ENCODE measurements at regions not wholly inside any gene's neighbourhood (a gene's known extent, or its start where the extent isn't known, plus 50 kb on each side); places are given as distances from the start of the nearest gene placed in this dataset.

- H4K20me1 ChIP-seq (ENCODE audit: insufficient read depth, low read length), result no peaks in the 10 kb centered on the region
- H3K27me3 Mint-ChIP-seq (ENCODE audit: low read depth in 3 of 3), result no peaks in the 10 kb centered on the region
- intact Hi-C loops (cut with micrococcal nuclease), result no loop called here
- no peak overlapping the region for H2AFZ ChIP-seq (ENCODE audit: insufficient read depth, low read depth, low read length, poor library complexity, severe bottlenecking)
- no peaks in the 10 kb centered on the region for H3K36me3 Mint-ChIP-seq
- no peak overlapping the region for H3K27ac ChIP-seq (ENCODE audit: low read depth in 1 of 2, low read length in 2 of 2)
- H3K4me1 ChIP-seq (ENCODE audit: control insufficient read depth in 1 of 2, insufficient read depth in 2 of 2, low read length in 2 of 2), result no peaks in the 10 kb centered on the region
- H3K9ac ChIP-seq (ENCODE audit: insufficient read depth, low read length, poor library complexity, severe bottlenecking), result no peak overlapping the region
- no peak for DNase-seq
- peaks cover 0 to 6% (median 0%) of the 10 kb centered on the region in 7 donors for H3K9me3 Mint-ChIP-seq
- H3K27ac Mint-ChIP-seq, result no peak overlapping the region
- no peaks in the 10 kb centered on the region for H3K79me2 ChIP-seq (ENCODE audit: insufficient read depth, low read length)
- peaks cover 0 to 2% of the 10 kb centered on the region in 2 donors for H3K9me3 ChIP-seq (replicated peaks in 1 of 2; ENCODE audit: control insufficient read depth in 1 of 2, insufficient read depth in 1 of 2, low read length in 2 of 2)
- no peak overlapping the region for H3K4me2 ChIP-seq (replicated peaks; ENCODE audit: extremely low read depth, low read length, poor library complexity, severe bottlenecking)
- H3K4me3 ChIP-seq (replicated peaks in 1 of 3; ENCODE audit: low read depth in 2 of 3, low read length in 3 of 3), result no peak overlapping the region
- no peaks in the 10 kb centered on the region for H3K4me1 Mint-ChIP-seq
- no peaks in the 10 kb centered on the region for H3K36me3 ChIP-seq (replicated peaks in 1 of 2; ENCODE audit: control insufficient read depth in 1 of 2, insufficient read depth in 2 of 2, low read length in 2 of 2)
- H3K27me3 ChIP-seq (ENCODE audit: control insufficient read depth in 2 of 2, insufficient read depth in 2 of 2, low read length in 2 of 2), result no peaks in the 10 kb centered on the region
- no peak for TF ChIP-seq CTCF (IDR thresholded peaks at IDR 0.05)
- no peak overlapping the region for H3K4me3 Mint-ChIP-seq
Measured at GRCh38 chr2:103902347-103902746, 951.6 kb upstream of the POU3F3 start.

- peaks cover 0 to 1% (median 0%) of the 10 kb centered on the region in 3 donors for H3K27me3 Mint-ChIP-seq (ENCODE audit: low read depth in 3 of 3)
- no peak overlapping the region for H3K4me3 Mint-ChIP-seq
- H3K9me3 Mint-ChIP-seq, result peaks cover 0 to 10% (median 2%) of the 10 kb centered on the region in 7 donors
Measured at GRCh38 chr2:103921161-103921560, 932.8 kb upstream of the POU3F3 start.

More at GRCh38 chr2:103921161-103921560, 932.8 kb upstream of the POU3F3 start:
- intact Hi-C loops (cut with micrococcal nuclease), result no loop called here
- DNase-seq, result no peak
- Histone ChIP-seq H4K20me1 (ENCODE audit: insufficient read depth, low read length) (no peaks in the 10 kb centered on the region), H2AFZ (ENCODE audit: insufficient read depth, low read depth, low read length, poor library complexity, severe bottlenecking) (no peak overlapping the region), H3K4me2 (replicated peaks; ENCODE audit: extremely low read depth, low read length, poor library complexity, severe bottlenecking) (no peak overlapping the region), H3K36me3 (replicated peaks in 1 of 2; ENCODE audit: control insufficient read depth in 1 of 2, insufficient read depth in 2 of 2, low read length in 2 of 2) (no peaks in the 10 kb centered on the region), H3K9ac (ENCODE audit: insufficient read depth, low read length, poor library complexity, severe bottlenecking) (no peak overlapping the region), H3K79me2 (ENCODE audit: insufficient read depth, low read length) (no peaks in the 10 kb centered on the region), H3K27me3 (ENCODE audit: control insufficient read depth in 2 of 2, insufficient read depth in 2 of 2, low read length in 2 of 2) (no peaks in the 10 kb centered on the region), H3K4me1 (ENCODE audit: control insufficient read depth in 1 of 2, insufficient read depth in 2 of 2, low read length in 2 of 2) (no peaks in the 10 kb centered on the region), H3K27ac (ENCODE audit: low read depth in 1 of 2, low read length in 2 of 2) (no peak overlapping the region), H3K4me3 (replicated peaks in 1 of 3; ENCODE audit: low read depth in 2 of 3, low read length in 3 of 3) (no peak overlapping the region), H3K9me3 (replicated peaks in 1 of 2; ENCODE audit: control insufficient read depth in 1 of 2, insufficient read depth in 1 of 2, low read length in 2 of 2) (no peaks in the 10 kb centered on the region)
- no peaks in the 10 kb centered on the region for H3K36me3 Mint-ChIP-seq
- H3K27ac Mint-ChIP-seq, result no peak overlapping the region
- no peaks in the 10 kb centered on the region for H3K4me1 Mint-ChIP-seq
- no peak for TF ChIP-seq CTCF (IDR thresholded peaks at IDR 0.05)
